ENCODE measurements at regions not wholly inside any gene's neighbourhood (a gene's known extent, or its start where the extent isn't known, plus 50 kb on each side); places are given as distances from the start of the nearest gene placed in this dataset.

- peaks cover 9 to 96% (median 43%) of the 10 kb centered on the region in 4 donors for H3K27me3 ChIP-seq
- peak overlapping the region; percentile 54 to 64 (median 60) for H3K4me3 ChIP-seq
- no peaks in the 10 kb centered on the region for H3K9me3 ChIP-seq
- no peaks in the 10 kb centered on the region for H3K36me3 ChIP-seq
- WGBS, result 27% methylated on average over 7 of the region's 55 CpGs
- intact Hi-C loops (cut with DNase I), result no loop called here
- peaks cover 16 to 50% (median 39%) of the 10 kb centered on the region in 4 donors for H3K4me1 ChIP-seq
- no peak for DNase-seq (ENCODE audit: extremely low spot score)
- peak overlapping the region; percentile 69 to 89 (median 86) for H3K27ac ChIP-seq (replicated peaks in 1 of 4)
- TF ChIP-seq EP300 (IDR thresholded peaks at IDR 0.05) (no peak), POLR2A (IDR thresholded peaks at IDR 0.05; ENCODE audit: low read depth) (no peak), POLR2AphosphoS5 (IDR thresholded peaks at IDR 0.05) (peak in 1 of 2 donors; percentile 30)
Measured at GRCh38 chr15:89400116-89400781, 65.6 kb upstream of the POLG start.

GRCh38 chr15:89399238-89400115 lies 64.9 kb upstream of the POLG start:
- 1% methylated on average over 33 of the region's 68 CpGs for WGBS
- no peak for DNase-seq (ENCODE audit: extremely low spot score)
- Histone ChIP-seq H3K9me3 (no peaks in the 10 kb centered on the region), H3K4me3 (peak overlapping the region; percentile 54 to 64 (median 60)), H3K36me3 (no peaks in the 10 kb centered on the region), H3K27me3 (peaks cover 9 to 96% (median 36%) of the 10 kb centered on the region in 4 donors), H3K4me1 (peaks cover 16 to 50% (median 39%) of the 10 kb centered on the region in 4 donors), H3K27ac (replicated peaks in 1 of 4) (peak overlapping the region; percentile 69 to 89 (median 86))
- intact Hi-C loops (cut with DNase I), result no loop called here
- TF ChIP-seq, protein P1, sequence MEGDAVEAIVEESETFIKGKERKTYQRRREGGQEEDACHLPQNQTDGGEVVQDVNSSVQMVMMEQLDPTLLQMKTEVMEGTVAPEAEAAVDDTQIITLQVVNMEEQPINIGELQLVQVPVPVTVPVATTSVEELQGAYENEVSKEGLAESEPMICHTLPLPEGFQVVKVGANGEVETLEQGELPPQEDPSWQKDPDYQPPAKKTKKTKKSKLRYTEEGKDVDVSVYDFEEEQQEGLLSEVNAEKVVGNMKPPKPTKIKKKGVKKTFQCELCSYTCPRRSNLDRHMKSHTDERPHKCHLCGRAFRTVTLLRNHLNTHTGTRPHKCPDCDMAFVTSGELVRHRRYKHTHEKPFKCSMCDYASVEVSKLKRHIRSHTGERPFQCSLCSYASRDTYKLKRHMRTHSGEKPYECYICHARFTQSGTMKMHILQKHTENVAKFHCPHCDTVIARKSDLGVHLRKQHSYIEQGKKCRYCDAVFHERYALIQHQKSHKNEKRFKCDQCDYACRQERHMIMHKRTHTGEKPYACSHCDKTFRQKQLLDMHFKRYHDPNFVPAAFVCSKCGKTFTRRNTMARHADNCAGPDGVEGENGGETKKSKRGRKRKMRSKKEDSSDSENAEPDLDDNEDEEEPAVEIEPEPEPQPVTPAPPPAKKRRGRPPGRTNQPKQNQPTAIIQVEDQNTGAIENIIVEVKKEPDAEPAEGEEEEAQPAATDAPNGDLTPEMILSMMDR (IDR thresholded peaks at IDR 0.05), result peak; percentile 41 to 52 (median 44)
- TF ChIP-seq EP300 (IDR thresholded peaks at IDR 0.05), result no peak
- TF ChIP-seq POLR2AphosphoS5 (IDR thresholded peaks at IDR 0.05), result peak in 1 of 2 donors; percentile 9

DNA sequence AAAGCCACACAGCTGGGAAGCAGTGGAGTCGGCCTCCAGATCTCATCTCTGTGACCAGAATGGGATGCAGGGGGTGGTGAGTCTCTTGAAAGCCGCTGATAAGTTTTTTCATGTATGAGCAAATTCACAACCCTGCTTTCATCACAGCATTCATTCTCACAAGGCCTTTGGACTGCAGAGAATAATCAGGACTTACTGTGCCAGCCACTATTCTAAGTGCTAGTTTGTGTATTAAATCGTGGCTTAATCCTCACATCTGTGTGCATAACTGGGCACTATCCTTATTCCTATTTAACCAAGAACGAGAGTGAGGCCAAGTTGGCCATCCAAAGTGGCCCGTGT lies 64.2 kb upstream of the POLG start:
- H3K27me3 ChIP-seq, result peaks cover 9 to 96% (median 30%) of the 10 kb centered on the region in 4 donors
- no peak for DNase-seq (ENCODE audit: extremely low spot score)
- intact Hi-C loops (cut with DNase I), result no loop called here

DNA sequence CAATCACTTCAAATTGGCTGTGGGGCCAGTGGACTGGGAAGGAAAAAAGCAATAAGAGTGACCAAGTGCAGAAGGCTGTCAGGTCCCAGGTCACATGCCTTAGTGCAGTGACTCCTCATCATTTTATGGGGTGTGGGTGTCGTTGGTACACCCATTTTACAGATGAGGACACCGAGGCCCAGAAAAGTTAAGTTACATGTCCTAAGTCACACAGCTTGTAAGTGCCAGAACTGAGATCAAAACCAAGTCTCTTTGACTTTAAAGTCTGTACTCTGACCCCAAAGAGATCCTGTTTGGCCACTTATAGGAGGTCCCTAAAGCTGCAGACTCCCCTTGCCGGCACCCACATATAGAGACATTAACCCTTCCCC lies 63.0 kb upstream of the POLG start:
- WGBS, result 48% methylated on average over 3 of the region's 3 CpGs
- intact Hi-C loops (cut with DNase I), result no loop called here
- peaks cover 9 to 94% (median 28%) of the 10 kb centered on the region in 4 donors for H3K27me3 ChIP-seq

More for the DNA sequence above, 64.2 kb upstream of the POLG start:
- peak overlapping the region in 1 of 4 donors; percentile 58 for H3K4me3 ChIP-seq
- H3K4me1 ChIP-seq, result peaks cover 16 to 46% (median 39%) of the 10 kb centered on the region in 4 donors
- no peaks in the 10 kb centered on the region for H3K9me3 ChIP-seq
- peak overlapping the region in 1 of 4 donors; percentile 89 for H3K27ac ChIP-seq (replicated peaks in 1 of 4)
- WGBS, result 36% methylated on average over 5 of the region's 5 CpGs
- H3K36me3 ChIP-seq, result no peaks in the 10 kb centered on the region
- TF ChIP-seq, protein P1 (IDR thresholded peaks at IDR 0.05), result no peak
- TF ChIP-seq POLR2A (IDR thresholded peaks at IDR 0.05; ENCODE audit: low read depth) (no peak), EP300 (IDR thresholded peaks at IDR 0.05) (no peak), POLR2AphosphoS5 (IDR thresholded peaks at IDR 0.05) (no peak)

More for the DNA sequence above, 63.0 kb upstream of the POLG start:
- no peak for TF ChIP-seq EP300 (IDR thresholded peaks at IDR 0.05)
- no peak for TF ChIP-seq POLR2A (IDR thresholded peaks at IDR 0.05; ENCODE audit: low read depth)
- TF ChIP-seq, protein P1 (IDR thresholded peaks at IDR 0.05), result no peak
- TF ChIP-seq POLR2AphosphoS5 (IDR thresholded peaks at IDR 0.05), result no peak
- Histone ChIP-seq H3K4me1 (peaks cover 16 to 38% (median 37%) of the 10 kb centered on the region in 4 donors), H3K36me3 (no peaks in the 10 kb centered on the region), H3K27ac (replicated peaks in 1 of 4) (no peak overlapping the region), H3K4me3 (no peak overlapping the region), H3K9me3 (no peaks in the 10 kb centered on the region)
- no peak for DNase-seq (ENCODE audit: extremely low spot score)

Data from esophagus muscularis mucosa (tissue), 4 donors.